ENCODE measurements at regions not wholly inside any gene's neighbourhood (a gene's known extent, or its start where the extent isn't known, plus 50 kb on each side); places are given as distances from the start of the nearest gene placed in this dataset.

DNA sequence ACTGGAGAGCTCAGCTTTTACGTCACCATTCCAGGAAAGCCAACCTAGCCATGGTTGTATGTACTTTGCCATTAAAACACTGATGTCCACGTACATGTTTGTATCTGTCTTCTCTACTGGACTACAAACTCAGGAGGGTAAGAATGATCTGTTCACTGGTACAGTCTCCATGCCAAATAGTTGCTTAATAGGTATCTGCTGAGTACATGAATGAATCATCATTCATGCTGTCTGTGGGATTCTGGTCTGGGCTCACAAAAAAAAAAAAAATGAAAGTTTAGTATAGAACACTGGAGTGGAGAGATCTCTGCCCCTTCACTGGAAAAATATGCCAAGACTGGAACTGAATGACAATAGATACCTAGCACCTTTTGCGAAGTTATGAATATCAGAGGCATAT, 102.6 kb upstream of the ITGA4 start:
- DNase-seq (ENCODE audit: insufficient read length, low spot score) (no peak), FAIRE-seq (peak; percentile 93)
- TF ChIP-seq POU2F2 (IDR thresholded peaks at IDR 0.05; ENCODE audit: low read depth, low read length) (no peak), POLR2A (IDR thresholded peaks at IDR 0.05; ENCODE audit: low read depth, low read length) (no peak), POLR2AphosphoS5 (IDR thresholded peaks at IDR 0.05; ENCODE audit: low read depth, low read length) (no peak), TAF1 (IDR thresholded peaks at IDR 0.05; ENCODE audit: low read depth, low read length) (no peak)

DNA sequence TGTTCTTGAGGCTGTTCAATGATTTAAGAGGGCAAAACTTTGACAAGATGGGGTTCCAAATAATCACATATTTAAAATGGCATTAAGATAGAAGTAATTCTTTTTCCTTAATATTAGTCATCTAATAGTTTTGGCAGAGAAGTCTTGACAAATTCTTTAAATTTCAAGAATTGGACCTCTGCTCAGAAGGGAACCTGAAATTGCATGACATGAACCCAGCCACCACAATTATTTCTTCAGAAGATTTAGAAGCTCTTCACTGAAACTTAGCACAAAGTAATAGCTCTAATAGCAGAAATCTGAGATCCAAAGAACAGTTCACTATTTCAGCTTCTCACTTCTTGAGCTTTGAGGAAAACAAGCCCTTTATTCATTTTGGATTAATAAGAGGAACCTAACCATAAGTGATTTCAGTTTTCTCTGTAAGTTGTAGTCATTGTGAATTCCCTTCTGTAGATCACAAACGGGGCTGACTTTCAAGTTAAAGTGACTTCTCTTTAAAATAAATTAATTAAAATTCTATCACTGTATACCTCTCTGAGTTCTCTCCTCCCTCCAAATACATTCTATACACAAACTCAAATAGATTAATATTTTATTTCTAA, 100.6 kb upstream of the ITGA4 start:
- TF ChIP-seq SPI1 (IDR thresholded peaks at IDR 0.05; ENCODE audit: low read depth, low read length) (no peak), POLR2AphosphoS5 (IDR thresholded peaks at IDR 0.05; ENCODE audit: low read depth, low read length) (no peak), TAF1 (IDR thresholded peaks at IDR 0.05; ENCODE audit: low read depth, low read length) (no peak), POLR2A (IDR thresholded peaks at IDR 0.05; ENCODE audit: low read depth, low read length) (no peak), POU2F2 (IDR thresholded peaks at IDR 0.05; ENCODE audit: low read depth, low read length) (no peak), PAX5 (IDR thresholded peaks at IDR 0.05; ENCODE audit: insufficient read depth, low read length, severe bottlenecking) (no peak)
- FAIRE-seq (no peak), DNase-seq (ENCODE audit: insufficient read length, low spot score) (no peak)

DNA sequence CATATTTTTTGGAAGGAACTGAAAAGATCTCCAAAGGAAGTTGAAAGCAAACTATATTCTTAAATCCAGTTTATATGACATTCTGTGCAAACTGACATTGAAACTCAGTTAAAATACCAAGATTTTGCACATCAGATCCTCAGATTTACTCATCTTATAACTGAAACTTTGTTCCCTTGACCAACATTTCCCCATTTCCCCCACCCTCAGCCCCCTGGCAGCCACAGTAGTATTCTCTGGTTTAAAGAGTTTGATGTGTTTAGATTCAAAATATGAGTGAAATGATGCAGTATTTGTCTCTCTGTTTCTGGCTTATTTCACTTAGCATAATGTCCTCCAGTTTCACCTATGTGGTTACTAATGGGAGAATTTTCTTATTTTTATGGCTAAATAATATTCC, 99.2 kb upstream of the ITGA4 start:
- TF ChIP-seq PAX5 (IDR thresholded peaks at IDR 0.05; ENCODE audit: insufficient read depth, low read length, severe bottlenecking) (no peak), POLR2A (IDR thresholded peaks at IDR 0.05; ENCODE audit: low read depth, low read length) (no peak), SPI1 (IDR thresholded peaks at IDR 0.05; ENCODE audit: low read depth, low read length) (peak; percentile 49; the same call in 1 of the 2 replicates)
- FAIRE-seq (peak; percentile 16), DNase-seq (ENCODE audit: insufficient read length, low spot score) (no peak)

GRCh38 chr2:181362561-181362960, 94.6 kb upstream of the ITGA4 start:
- FAIRE-seq (no peak), DNase-seq (ENCODE audit: insufficient read length, low spot score) (no peak)
- TF ChIP-seq POU2F2 (IDR thresholded peaks at IDR 0.05; ENCODE audit: low read depth, low read length): no peak
- no peak for TF ChIP-seq TAF1 (IDR thresholded peaks at IDR 0.05; ENCODE audit: low read depth, low read length)
- TF ChIP-seq POLR2A (IDR thresholded peaks at IDR 0.05; ENCODE audit: low read depth, low read length): no peak
- no peak for TF ChIP-seq PAX5 (IDR thresholded peaks at IDR 0.05; ENCODE audit: insufficient read depth, low read length, severe bottlenecking)
- TF ChIP-seq POLR2AphosphoS5 (IDR thresholded peaks at IDR 0.05; ENCODE audit: low read depth, low read length): no peak
- TF ChIP-seq SPI1 (IDR thresholded peaks at IDR 0.05; ENCODE audit: low read depth, low read length): no peak

- DNase-seq (ENCODE audit: insufficient read length, low spot score): no peak
- FAIRE-seq: no peak
- TF ChIP-seq SPI1 (IDR thresholded peaks at IDR 0.05; ENCODE audit: low read depth, low read length) (peak; percentile 82), POU2F2 (IDR thresholded peaks at IDR 0.05; ENCODE audit: low read depth, low read length) (no peak)
These were observed 94.0 kb upstream of the ITGA4 start for GRCh38 chr2:181363164-181363563.

- no peak for TF ChIP-seq POLR2AphosphoS5 (IDR thresholded peaks at IDR 0.05; ENCODE audit: low read depth, low read length)
- TF ChIP-seq POLR2A (IDR thresholded peaks at IDR 0.05; ENCODE audit: low read depth, low read length): no peak
- no peak for TF ChIP-seq SPI1 (IDR thresholded peaks at IDR 0.05; ENCODE audit: low read depth, low read length)
- no peak for TF ChIP-seq TAF1 (IDR thresholded peaks at IDR 0.05; ENCODE audit: low read depth, low read length)
- TF ChIP-seq POU2F2 (IDR thresholded peaks at IDR 0.05; ENCODE audit: low read depth, low read length): no peak
- FAIRE-seq (no peak), DNase-seq (ENCODE audit: insufficient read length, low spot score) (no peak)
These were observed 92.6 kb upstream of the ITGA4 start for GRCh38 chr2:181364492-181365170.

DNA sequence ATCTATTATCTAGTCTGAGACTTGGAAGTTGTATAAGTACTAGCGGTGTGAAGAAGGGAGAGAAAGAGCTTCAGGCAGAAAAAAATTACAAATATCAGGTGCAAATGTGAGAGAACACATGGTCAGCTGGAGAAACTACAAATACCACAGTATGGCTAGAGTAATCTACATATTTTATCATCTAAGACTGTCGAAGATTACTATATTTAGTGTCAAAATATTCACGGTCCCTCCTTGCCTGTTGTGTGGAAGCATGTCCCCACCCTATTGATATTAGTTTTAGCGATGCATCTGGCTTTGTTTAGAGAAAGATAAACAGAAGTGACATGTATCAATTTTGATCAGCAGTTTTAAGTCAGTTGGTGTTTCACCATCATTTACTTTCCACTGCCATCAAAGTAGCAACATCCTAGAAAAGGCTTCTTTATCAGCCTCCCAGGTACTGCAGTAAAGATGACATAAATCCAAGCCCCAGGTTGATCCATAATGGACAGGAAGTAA, 90.5 kb upstream of the ITGA4 start:
- DNase-seq (ENCODE audit: insufficient read length, low spot score): no peak
- no peak for TF ChIP-seq POLR2A (IDR thresholded peaks at IDR 0.05; ENCODE audit: low read depth, low read length)
- no peak for TF ChIP-seq PAX5 (IDR thresholded peaks at IDR 0.05; ENCODE audit: insufficient read depth, low read length, severe bottlenecking)
- TF ChIP-seq POU2F2 (IDR thresholded peaks at IDR 0.05; ENCODE audit: low read depth, low read length): no peak
- TF ChIP-seq SPI1 (IDR thresholded peaks at IDR 0.05; ENCODE audit: low read depth, low read length): no peak
- TF ChIP-seq TAF1 (IDR thresholded peaks at IDR 0.05; ENCODE audit: low read depth, low read length): no peak
- peak; percentile 33 for FAIRE-seq

DNA sequence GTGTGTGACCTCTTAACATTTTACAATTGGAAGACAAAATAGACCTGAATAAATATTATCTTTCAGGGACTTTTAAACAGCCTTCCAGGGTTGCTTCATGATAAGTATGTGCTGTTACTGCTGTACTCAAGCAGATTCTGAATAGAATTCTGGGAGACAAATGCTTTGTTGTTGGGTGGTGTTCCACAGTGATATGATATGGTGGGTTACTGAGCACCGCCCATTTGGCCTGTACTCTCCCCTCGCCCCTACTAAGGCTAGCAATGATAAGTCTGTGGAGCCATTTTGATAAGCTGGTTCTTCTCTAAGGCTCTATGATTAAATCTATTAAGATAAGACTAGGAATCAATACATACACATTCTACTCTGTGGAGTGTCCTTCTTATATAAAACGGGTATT, 89.8 kb upstream of the ITGA4 start:
- DNase-seq (ENCODE audit: insufficient read length, low spot score): no peak
- no peak for FAIRE-seq
- TF ChIP-seq TAF1 (IDR thresholded peaks at IDR 0.05; ENCODE audit: low read depth, low read length) (no peak), POU2F2 (IDR thresholded peaks at IDR 0.05; ENCODE audit: low read depth, low read length) (no peak), POLR2A (IDR thresholded peaks at IDR 0.05; ENCODE audit: low read depth, low read length) (no peak), POLR2AphosphoS5 (IDR thresholded peaks at IDR 0.05; ENCODE audit: low read depth, low read length) (no peak), PAX5 (IDR thresholded peaks at IDR 0.05; ENCODE audit: insufficient read depth, low read length, severe bottlenecking) (no peak), SPI1 (IDR thresholded peaks at IDR 0.05; ENCODE audit: low read depth, low read length) (no peak)

GRCh38 chr2:181367906-181368435, 89.2 kb upstream of the ITGA4 start:
- TF ChIP-seq TAF1 (IDR thresholded peaks at IDR 0.05; ENCODE audit: low read depth, low read length) (no peak), PAX5 (IDR thresholded peaks at IDR 0.05; ENCODE audit: insufficient read depth, low read length, severe bottlenecking) (no peak), POU2F2 (IDR thresholded peaks at IDR 0.05; ENCODE audit: low read depth, low read length) (no peak)
- FAIRE-seq: peak; percentile 23
- DNase-seq (ENCODE audit: insufficient read length, low spot score): no peak

DNA sequence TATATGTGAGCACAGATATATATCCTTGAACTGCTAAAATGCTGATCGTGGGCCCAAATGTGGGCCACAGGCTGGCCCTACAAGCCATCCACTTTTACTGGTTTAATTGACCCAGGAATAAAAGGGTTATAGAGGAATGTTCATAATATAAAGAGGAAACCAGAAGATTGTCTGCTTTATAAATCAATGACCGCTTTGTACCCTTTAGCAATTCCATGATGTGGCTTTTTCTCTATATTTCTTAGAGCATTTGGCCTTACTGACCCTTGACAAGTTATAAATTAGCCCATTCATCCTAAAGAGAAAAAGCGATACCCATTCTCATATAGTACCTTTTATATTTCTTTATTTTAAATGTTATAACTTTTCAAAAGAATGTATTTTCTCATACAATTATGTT, 87.1 kb upstream of the ITGA4 start:
- DNase-seq (ENCODE audit: insufficient read length, low spot score) (no peak), FAIRE-seq (no peak)
- TF ChIP-seq POLR2A (IDR thresholded peaks at IDR 0.05; ENCODE audit: low read depth, low read length) (no peak), SPI1 (IDR thresholded peaks at IDR 0.05; ENCODE audit: low read depth, low read length) (no peak), TAF1 (IDR thresholded peaks at IDR 0.05; ENCODE audit: low read depth, low read length) (no peak), POLR2AphosphoS5 (IDR thresholded peaks at IDR 0.05; ENCODE audit: low read depth, low read length) (no peak), POU2F2 (IDR thresholded peaks at IDR 0.05; ENCODE audit: low read depth, low read length) (no peak), PAX5 (IDR thresholded peaks at IDR 0.05; ENCODE audit: insufficient read depth, low read length, severe bottlenecking) (no peak)
